K562 (cell line): ENCODE measurements at regions not wholly inside any gene's neighbourhood (a gene's known extent, or its start where the extent isn't known, plus 50 kb on each side); places are given as distances from the start of the nearest gene placed in this dataset.

Experiments
- ATAC-seq: fragments of 200-7000 bp; cut with Tn5 transposase; 3 replicates; pipeline ENCODE4 v1.9.1; 2020; ENCODE audit warnings: moderate library complexity
- BruUV-seq: library from RNA; stranded (reverse); fragments of 400-500 nt; replicated peaks from 2 replicates; lab custom pipeline; 2021; lab: Mats Ljungman, UMichigan
- CTCF ChIA-PET: fragments of 300-600 bp; formaldehyde crosslinking; extraction: SDS; loops from one replicate; lab custom pipeline; 2021; ENCODE audit warnings: low intra/inter-chr PET ratio; lab: Yijun Ruan, JAX
- POLR2A ChIA-PET: fragments of 300-600, 350-650 bp; sonication (Branson Sonifier 250); formaldehyde crosslinking; extraction: SDS; loops from one replicate; lab custom pipeline; 2021; ENCODE audit warnings: antibody characterized with exemption, inconsistent platforms; lab: Yijun Ruan, JAX
- DNase-seq, 4 experiments: peaks; one replicate each; pipeline versions ENCODE4 v3.0.0 to v3.0.0-alpha.2; 2011 to 2018; ENCODE audit warnings: low spot score in 3 of 4, mixed read lengths in 3 of 4; ENCODE audit errors: extremely low read depth in 1 of 4
- FAIRE-seq: peaks from 2 replicates; lab custom pipeline; 2011; peaks lifted over from hg19 to GRCh38; lab: Jason Lieb, UNC
- H2AFZ ChIP-seq: 2 replicates; pipeline ENCODE4 v1.6.0; 2011; ENCODE audit warnings: low read depth, low read length, control low read depth, inconsistent platforms
- H3K27ac ChIP-seq: fragments of 200-600 bp; 3 replicates; pipeline ENCODE4 v1.8.0; 2011; ENCODE audit warnings: low read depth, mild to moderate bottlenecking, control low read depth, inconsistent platforms, low read length, moderate library complexity, mixed read lengths; ENCODE audit errors: extremely low read depth
- H3K27me3 ChIP-seq, 2 experiments: fragments of 300-600 bp in 1 of 2; 2 replicates in 1 of 2; 3 replicates in 1 of 2; pipeline versions ENCODE4 v1.6.0 to v1.8.0; 2011; ENCODE audit warnings: inconsistent platforms in 2 of 2, low read length in 2 of 2, mild to moderate bottlenecking in 1 of 2, mixed read lengths in 1 of 2, moderate library complexity in 1 of 2; ENCODE audit not compliant: control insufficient read depth in 2 of 2, insufficient read depth in 2 of 2
- H3K36me3 ChIP-seq: fragments of 300-600 bp; 3 replicates; pipeline ENCODE4 v1.8.0; 2011; ENCODE audit warnings: mild to moderate bottlenecking, low read length, inconsistent platforms; ENCODE audit not compliant: control insufficient read depth, insufficient read depth
- H3K4me1 ChIP-seq, 2 experiments: fragments of 200-600 bp in 1 of 2; replicated peaks in 1 of 2; 2 replicates in 1 of 2; 3 replicates in 1 of 2; pipeline versions ENCODE4 v1.5.1 to v1.8.0; 2011; ENCODE audit warnings: inconsistent platforms in 2 of 2, low read length in 2 of 2, mild to moderate bottlenecking in 1 of 2, mixed read lengths in 1 of 2, moderate library complexity in 1 of 2; ENCODE audit not compliant: control insufficient read depth in 2 of 2, insufficient read depth in 2 of 2
- H3K4me2 ChIP-seq: 2 replicates; pipeline ENCODE4 v1.6.1; 2011; ENCODE audit warnings: low read length, control low read depth, inconsistent platforms, mixed read lengths; ENCODE audit not compliant: insufficient read depth
- H3K4me3 ChIP-seq: fragments of 200-600 bp; sonication (generic), shearing (Covaris generic); 2 replicates; pipeline ENCODE4 v1.5.1; 2016; ENCODE audit warnings: control low read depth, inconsistent platforms
- H3K79me2 ChIP-seq: fragments of 200-600 bp; 3 replicates; pipeline ENCODE4 v1.8.0; 2011; ENCODE audit warnings: low read length, inconsistent platforms; ENCODE audit not compliant: control insufficient read depth, insufficient read depth
- H3K9ac ChIP-seq, 2 experiments: 2 replicates each; pipeline versions ENCODE4 v1.6.0 to v1.6.1; 2011; ENCODE audit warnings: low read depth in 2 of 2, low read length in 2 of 2, control low read depth in 1 of 2, inconsistent platforms in 1 of 2, mild to moderate bottlenecking in 1 of 2, mixed read lengths in 1 of 2; ENCODE audit not compliant: insufficient read depth in 1 of 2
- H3K9me1 ChIP-seq: one replicate; pipeline ENCODE4 v1.6.0; 2011; ENCODE audit warnings: inconsistent platforms, mild to moderate bottlenecking, low read length, moderate library complexity; ENCODE audit not compliant: control insufficient read depth, insufficient read depth
- H3K9me3 ChIP-seq: replicated peaks from 2 replicates; pipeline ENCODE4 v1.5.1; 2011; ENCODE audit warnings: low read depth, low read length, inconsistent platforms; ENCODE audit not compliant: control insufficient read depth, insufficient read depth
- H4K20me1 ChIP-seq: replicated peaks from 2 replicates; pipeline ENCODE4 v1.6.1; 2011; ENCODE audit warnings: low read length, inconsistent platforms, mixed read lengths; ENCODE audit not compliant: control insufficient read depth, insufficient read depth
- CTBP1 ChIP-seq: fragments of 450-650 bp; IDR thresholded peaks from 2 replicates; pipeline ENCODE4 v1.6.1; 2016; ENCODE audit warnings: borderline replicate concordance
- HDAC6 ChIP-seq: IDR thresholded peaks from 2 replicates; pipeline ENCODE4 v1.6.1; 2012; ENCODE audit warnings: low read depth, mild to moderate bottlenecking, control low read depth, inconsistent platforms, low read length, moderate library complexity
- TAF7 ChIP-seq: fragments of 450-650 bp; IDR thresholded peaks from 2 replicates; pipeline ENCODE4 v1.6.1; 2016; ENCODE audit warnings: missing genetic modification characterization, missing compliant biosample characterization
- TCF7 ChIP-seq: sonication (generic); IDR thresholded peaks from 2 replicates; pipeline ENCODE4 v1.6.1; 2016; ENCODE audit warnings: antibody characterized with exemption, borderline replicate concordance
- THAP12 ChIP-seq: fragments of 250-450 bp; sonication (Bioruptor Pico); IDR thresholded peaks from 2 replicates; pipeline ENCODE4 v1.9.0; 2021; ENCODE audit warnings: mild to moderate bottlenecking, inconsistent platforms
- ZNF324 ChIP-seq: fragments of 250-450 bp; sonication (Bioruptor Pico); IDR thresholded peaks from 2 replicates; pipeline ENCODE4 v1.4.0; 2020; ENCODE audit warnings: mild to moderate bottlenecking
- WGBS: fragments of 100-300 bp; shearing (Covaris generic); methylation state at CpG from one replicate; pipeline ENCODE4 v1.1.6; 2016; ENCODE audit warnings: low coverage, mixed read lengths; ENCODE audit not compliant: insufficient coverage; ENCODE audit errors: missing lambda C conversion rate; 5-methylcytosine and 5-hydroxymethylcytosine counted together
- in situ Hi-C: fragments of 300-500 bp; cut with MboI; formaldehyde crosslinking; loops from 4 replicates; pipeline ENCODE4 v1.15.0; 2018; ENCODE audit warnings: inconsistent platforms, mixed read lengths
- intact Hi-C: fragments of 100-400 bp; cut with micrococcal nuclease; formaldehyde crosslinking; loops from 2 replicates; pipeline ENCODE4 v1.14.2; 2022

DNA sequence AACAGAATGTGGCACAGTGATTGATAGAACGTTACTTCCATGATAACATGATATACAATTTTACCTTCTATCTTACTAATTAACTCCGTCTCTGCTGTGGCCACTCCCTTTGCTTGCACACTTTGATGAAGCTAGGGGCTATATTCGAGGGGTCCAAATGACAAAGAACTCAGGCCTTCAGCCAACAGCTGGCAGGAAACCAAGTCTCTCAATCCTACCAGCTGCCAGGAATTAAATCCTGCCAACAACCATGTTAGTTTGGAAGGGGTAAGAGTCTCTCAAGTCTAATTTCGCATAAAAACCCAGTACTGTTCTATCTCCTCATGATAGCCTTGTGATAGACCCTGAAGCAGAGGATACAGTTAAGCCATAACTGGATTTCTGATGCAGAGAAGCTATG lies 1122.9 kb upstream of the PCDH10 start:
- no peaks in the 10 kb centered on the region for H3K9me1 ChIP-seq
- DNase-seq (no peak), ATAC-seq (no peak), FAIRE-seq (no peak)
- no peaks in the 10 kb centered on the region for H3K27me3 ChIP-seq
- no peak overlapping the region for H3K4me3 ChIP-seq
- H3K9ac ChIP-seq = no peak overlapping the region
- H3K9me3 ChIP-seq = no peaks in the 10 kb centered on the region
- no peaks in the 10 kb centered on the region for H3K79me2 ChIP-seq
- CTCF ChIA-PET = no interaction called here
- BruUV-seq = no TSS peak
- WGBS = 2% methylated on average over 4 of the region's 4 CpGs
- no peak for TF ChIP-seq THAP12 (CRISPR knock-in tag)
- no peak for TF ChIP-seq CTBP1
- no peak for TF ChIP-seq TAF7 (tag)
- no peak for TF ChIP-seq TCF7
- no peak for TF ChIP-seq ZNF324
- TF ChIP-seq HDAC6 = no peak
- no peak overlapping the region for H2AFZ ChIP-seq
- H3K4me1 ChIP-seq = no peaks in the 10 kb centered on the region
- no peak overlapping the region for H3K4me2 ChIP-seq
- in situ Hi-C loops (no loop called here), intact Hi-C loops (no loop called here)
- no peaks in the 10 kb centered on the region for H3K36me3 ChIP-seq
- no peak overlapping the region for H3K27ac ChIP-seq
- POLR2A ChIA-PET = no interaction called here
- no peaks in the 10 kb centered on the region for H4K20me1 ChIP-seq
